ENCODE measurements at regions not wholly inside any gene's neighbourhood (a gene's known extent, or its start where the extent isn't known, plus 50 kb on each side); places are given as distances from the start of the nearest gene placed in this dataset.

GRCh38 chr4:165716472-165716871 is 156.6 kb upstream of the TLL1 start:
- Histone ChIP-seq H4K5ac (ENCODE audit: insufficient read length, low read depth, low read length) (no peak overlapping the region), H3K23me2 (ENCODE audit: insufficient read length, low read depth, low read length, poor library complexity, severe bottlenecking) (no peaks in the 10 kb centered on the region), H2AK5ac (ENCODE audit: insufficient read length, low read length) (no peak overlapping the region), H3K79me1 (ENCODE audit: insufficient read depth, low read depth, low read length, poor library complexity, severe bottlenecking) (no peaks in the 10 kb centered on the region), H3K4me2 (ENCODE audit: insufficient read depth, insufficient read length, low read length) (no peak overlapping the region), H3K23ac (ENCODE audit: insufficient read length, low read depth, low read length) (no peak overlapping the region), H3K79me2 (ENCODE audit: insufficient read depth, low read length) (no peaks in the 10 kb centered on the region), H4K8ac (replicated peaks; ENCODE audit: insufficient read length, low read depth, low read length) (no peak overlapping the region), H2BK5ac (ENCODE audit: insufficient read length, low read length) (no peak overlapping the region), H3T11ph (ENCODE audit: low read length) (no peak overlapping the region), H4K20me1 (ENCODE audit: control insufficient read depth, insufficient read depth, insufficient read length) (no peaks in the 10 kb centered on the region), H3K4ac (ENCODE audit: low read depth, low read length) (no peak overlapping the region), H3K27me3 (ENCODE audit: insufficient read depth, low read length) (no peaks in the 10 kb centered on the region), H2BK15ac (ENCODE audit: low read depth, low read length) (no peak overlapping the region), H3K9me3 (ENCODE audit: control insufficient read depth, low read depth, low read length) (no peaks in the 10 kb centered on the region), H2BK20ac (ENCODE audit: low read depth, low read length, poor library complexity, severe bottlenecking) (no peak overlapping the region), H2BK120ac (ENCODE audit: low read depth, low read length, poor library complexity, severe bottlenecking) (no peak overlapping the region), H3K14ac (ENCODE audit: insufficient read depth, low read length) (no peak overlapping the region), H3K56ac (ENCODE audit: insufficient read length, low read depth, low read length) (no peak overlapping the region), H3K27ac (ENCODE audit: insufficient read length, low read depth, low read length) (no peak overlapping the region), H4K91ac (ENCODE audit: insufficient read length, low read depth, low read length) (no peak overlapping the region), H2BK12ac (ENCODE audit: insufficient read length, low read depth, low read length) (no peak overlapping the region), H3K9ac (ENCODE audit: extremely low read depth, insufficient read length, low read length) (no peak overlapping the region), H2AFZ (ENCODE audit: low read length) (no peak overlapping the region), H3K18ac (ENCODE audit: insufficient read length, low read depth, low read length) (no peak overlapping the region), H3K4me1 (ENCODE audit: insufficient read depth, low read length) (no peaks in the 10 kb centered on the region)
- no peaks in the 10 kb centered on the region; a peak in 1 of 7 replicates for H3K36me3 Mint-ChIP-seq (ENCODE audit: insufficient read depth in 1 of 3, low read depth in 3 of 3)
- H3K4me3 Mint-ChIP-seq = no peak overlapping the region
- peaks cover 0 to 2% of the 10 kb centered on the region in 2 experiments; a peak in 1 of 4 replicates for H3K4me1 Mint-ChIP-seq
- H3K27me3 Mint-ChIP-seq (ENCODE audit: low read depth) = no peaks in the 10 kb centered on the region
- no peak for DNase-seq
- peaks cover 0 to 3% of the 10 kb centered on the region in 2 experiments; a peak in 3 of 5 replicates for H3K9me3 Mint-ChIP-seq
- no peak for TF ChIP-seq CTCF (conservative IDR thresholded peaks at IDR 0.05)
- H3K27ac Mint-ChIP-seq = no peak overlapping the region

Data from H9 (cell line).